Kidney tubule cell (primary cell): ENCODE measurements at regions not wholly inside any gene's neighbourhood (a gene's known extent, or its start where the extent isn't known, plus 50 kb on each side); places are given as distances from the start of the nearest gene placed in this dataset.
"Not testable (repeated sequence)": the region's sequence is repeated elsewhere in the genome, so short reads cannot be mapped to it uniquely, and the experiment has no call there.

Experiments used
- DNase-seq: peaks from one replicate; pipeline ENCODE4 v3.0.0-alpha.2; 2018; ENCODE audit warnings: low spot score

- no peak for DNase-seq
These were observed 207.7 kb upstream of the ATP6AP2 start for GRCh38 chrX:40373025-40373424.

DNA sequence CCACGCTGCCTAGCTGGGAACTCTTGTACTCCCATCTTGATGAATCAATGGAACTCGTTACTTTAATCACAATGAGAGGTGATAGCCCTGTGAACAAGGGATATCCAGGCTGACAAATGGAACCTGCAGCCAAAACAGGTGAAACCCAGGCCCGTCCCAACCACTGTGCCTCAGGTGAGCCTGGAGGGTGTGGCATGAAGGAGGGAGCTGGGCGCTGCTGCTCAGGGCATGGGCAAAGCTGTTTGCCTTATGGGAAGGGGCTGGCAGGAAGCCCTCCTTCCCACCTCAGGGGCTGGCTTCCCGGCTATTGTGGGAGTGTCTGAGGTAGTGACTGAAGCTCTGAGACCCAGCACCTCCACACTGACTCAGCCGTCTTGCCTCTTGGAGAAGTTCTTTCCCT is 209.4 kb upstream of the ATP6AP2 start:
- no peak for DNase-seq

DNA sequence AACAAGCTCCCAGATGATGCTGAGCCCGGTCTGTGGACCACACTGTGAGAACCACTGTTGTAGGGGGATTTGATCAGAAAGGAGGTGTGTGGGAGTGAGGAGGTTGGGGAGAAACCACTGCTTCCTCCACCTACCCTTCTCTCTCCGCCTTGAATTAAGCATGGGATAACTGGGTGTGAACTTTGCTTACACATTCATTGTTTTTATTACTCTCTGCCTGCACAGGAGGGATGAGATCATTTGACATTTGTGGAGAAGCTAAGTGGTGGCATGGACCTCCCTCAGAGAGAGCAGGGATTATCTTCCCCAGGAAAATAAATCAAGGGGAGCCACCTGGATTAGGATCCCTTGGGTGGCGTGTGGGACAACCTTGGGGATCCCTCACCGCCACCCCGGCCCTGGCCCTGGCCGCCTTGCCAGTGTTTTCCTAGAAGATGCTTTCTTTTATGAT is 212.1 kb upstream of the ATP6AP2 start:
- no peak for DNase-seq

DNA sequence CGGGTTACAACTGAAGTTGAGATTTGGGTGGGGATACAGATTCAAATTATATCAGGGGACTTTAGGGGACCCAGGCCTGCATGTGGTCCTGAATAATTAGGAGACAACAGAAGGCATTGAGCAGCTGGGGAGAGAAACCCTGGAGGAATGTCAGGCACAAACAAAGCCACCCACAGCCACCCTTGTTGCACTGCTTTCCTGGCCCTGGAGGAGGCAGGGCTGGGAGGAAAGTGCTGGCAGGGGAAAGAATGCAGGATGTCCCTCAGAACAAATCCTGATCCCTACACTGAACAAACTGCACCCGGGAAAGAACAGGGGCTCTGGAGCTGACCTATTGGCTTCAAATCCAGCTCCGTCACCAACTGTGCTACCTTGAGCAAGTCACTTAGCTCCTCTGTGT is 214.1 kb upstream of the ATP6AP2 start:
- DNase-seq: no peak

DNA sequence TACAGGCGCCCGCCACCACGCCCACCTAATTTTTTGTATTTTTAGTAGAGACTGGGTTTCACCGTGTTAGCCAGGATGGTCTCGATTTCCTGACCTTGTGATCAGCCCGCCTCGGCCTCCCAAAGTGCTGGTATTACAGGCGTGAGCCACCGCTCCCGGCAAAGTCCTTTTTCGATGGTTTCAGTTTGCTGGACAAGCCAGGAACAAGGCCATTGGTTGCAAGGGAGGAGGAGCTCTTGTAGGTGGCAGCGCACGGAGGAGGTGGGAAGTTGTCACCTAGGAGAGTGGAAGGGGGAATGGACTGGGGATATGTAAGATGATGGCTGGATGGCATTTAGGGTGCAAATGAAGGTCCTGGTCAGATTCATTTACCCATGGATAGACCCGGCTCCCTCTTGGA is 218.5 kb upstream of the ATP6AP2 start:
- DNase-seq: not testable (repeated sequence)

DNA sequence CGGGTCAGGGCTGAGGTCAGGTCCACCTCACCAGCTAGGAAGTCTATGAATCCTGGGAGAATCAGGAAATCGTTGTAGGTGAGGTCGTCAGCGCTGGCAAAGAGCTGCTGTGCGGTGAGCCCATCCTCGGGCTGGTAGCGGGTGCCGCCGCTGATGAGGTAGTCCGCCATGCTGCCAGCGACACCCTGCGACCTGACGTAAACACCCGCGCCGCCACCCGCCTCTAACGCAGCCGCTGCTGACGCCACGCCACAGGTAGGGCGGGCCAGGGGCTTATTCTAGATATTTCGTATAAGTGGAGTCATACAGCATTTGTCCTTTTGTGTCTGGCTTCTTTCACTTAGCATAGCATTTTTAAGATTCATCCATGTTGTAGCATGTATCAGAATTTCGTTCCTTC is 220.2 kb upstream of the ATP6AP2 start:
- DNase-seq: no peak

GRCh38 chrX:40359593-40359992 is 221.2 kb upstream of the ATP6AP2 start:
- no peak for DNase-seq

- DNase-seq: no peak
These were observed 221.8 kb upstream of the ATP6AP2 start for GRCh38 chrX:40358994-40359393.

GRCh38 chrX:40349251-40349650 is 231.5 kb upstream of the ATP6AP2 start:
- DNase-seq: no peak

- no peak for DNase-seq
These were observed 234.4 kb upstream of the ATP6AP2 start for GRCh38 chrX:40346379-40346778.

DNA sequence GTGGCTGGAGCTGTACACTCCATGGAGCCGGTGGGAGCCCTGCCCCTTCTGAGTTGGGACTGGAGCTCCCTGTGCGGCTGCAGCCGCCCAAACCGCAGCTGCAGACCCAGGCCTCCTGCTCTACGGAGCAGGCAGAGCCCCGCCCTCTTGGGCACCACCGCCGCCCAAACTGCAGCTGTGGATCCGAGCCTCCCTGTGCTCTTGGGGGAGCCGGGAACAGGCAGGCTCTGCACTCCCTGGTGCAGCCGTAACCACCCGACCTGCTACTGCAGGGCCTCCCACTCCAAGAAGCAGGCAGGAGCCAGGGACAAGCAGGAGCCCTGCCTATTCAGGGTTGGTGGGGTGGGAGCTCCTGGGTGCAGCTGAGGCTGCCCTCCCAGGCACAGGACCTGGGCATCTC is 237.5 kb upstream of the ATP6AP2 start:
- DNase-seq: no peak

- DNase-seq: no peak
These were observed 240.7 kb upstream of the ATP6AP2 start for GRCh38 chrX:40340116-40340515.

DNA sequence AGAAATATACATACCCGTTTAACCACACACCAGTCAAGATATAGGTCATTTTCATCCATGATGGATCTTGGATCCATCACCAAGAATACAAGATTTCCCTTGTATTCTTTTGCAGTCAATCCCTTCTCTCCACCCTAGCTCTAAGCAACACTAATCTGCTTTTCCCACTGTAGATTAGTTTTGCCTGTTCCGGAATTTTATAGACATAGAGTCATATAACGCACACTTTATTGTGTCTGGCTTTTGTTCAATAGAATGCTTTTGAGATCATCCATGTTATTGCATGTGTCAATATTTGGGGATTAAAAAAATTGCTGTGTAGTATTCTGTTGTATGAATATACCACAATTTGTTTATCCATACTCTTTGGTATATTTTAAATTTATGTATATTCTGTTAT is 235.6 kb upstream of the BCOR start:
- DNase-seq: no peak

DNA sequence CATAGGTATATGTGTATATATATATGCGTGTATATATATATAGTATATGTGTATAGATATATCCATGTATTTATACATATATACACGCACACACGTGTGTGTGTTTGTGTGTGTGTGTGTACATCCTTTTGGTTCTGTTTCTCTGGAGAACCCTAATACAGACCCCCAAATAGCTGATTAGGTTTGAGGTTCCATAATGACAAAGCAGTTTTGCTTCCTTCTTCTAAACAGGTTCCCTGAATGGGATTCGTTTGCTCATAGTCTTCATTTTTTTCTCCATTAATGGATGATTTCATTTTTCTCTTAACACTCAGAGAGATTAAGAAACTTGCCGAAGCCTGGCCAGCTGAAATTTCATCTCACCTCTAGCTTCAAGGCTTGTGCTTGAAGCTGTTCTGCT is 234.0 kb upstream of the BCOR start:
- DNase-seq: no peak

DNA sequence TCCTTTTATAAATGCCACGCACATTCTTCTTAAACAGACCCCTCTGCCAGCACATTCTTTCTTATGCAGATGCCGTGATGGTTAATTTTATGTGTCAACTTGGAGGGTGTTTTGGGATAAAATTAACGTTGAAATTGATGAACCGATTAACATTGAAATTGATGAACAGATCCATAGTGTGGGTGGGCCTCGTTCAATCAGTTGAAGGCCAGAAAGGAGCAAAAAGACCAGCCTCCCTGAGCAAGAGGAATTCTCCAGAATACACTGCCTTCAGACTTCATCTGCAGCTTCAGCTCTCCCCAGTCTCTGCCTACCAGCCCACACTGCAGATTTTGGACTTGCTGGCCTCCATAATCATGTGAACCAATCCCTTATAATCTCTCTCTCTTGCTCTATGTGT is 233.6 kb upstream of the BCOR start:
- no peak for DNase-seq

DNA sequence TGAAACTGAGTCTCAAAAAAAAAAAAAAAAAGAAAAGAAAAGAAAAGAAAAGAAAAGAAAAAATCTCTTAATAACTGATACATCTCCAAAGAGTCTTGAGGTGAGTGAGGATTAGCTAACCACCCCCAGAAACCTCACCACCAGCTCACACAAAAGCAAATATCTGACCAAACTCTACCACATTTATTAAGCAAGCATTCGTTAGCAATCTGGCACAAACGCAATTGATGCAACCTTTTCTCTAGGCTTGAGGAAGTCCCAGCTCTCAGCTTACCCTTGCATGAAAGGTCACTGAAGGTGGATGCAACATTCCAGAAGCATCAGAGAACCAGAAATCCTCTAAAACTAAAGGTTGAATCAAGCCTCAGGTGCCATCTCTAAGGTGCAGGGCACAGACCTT is 231.9 kb upstream of the BCOR start:
- DNase-seq: peak; percentile 52

- DNase-seq: no peak
These were observed 229.3 kb upstream of the BCOR start for GRCh38 chrX:40327085-40327484.

DNA sequence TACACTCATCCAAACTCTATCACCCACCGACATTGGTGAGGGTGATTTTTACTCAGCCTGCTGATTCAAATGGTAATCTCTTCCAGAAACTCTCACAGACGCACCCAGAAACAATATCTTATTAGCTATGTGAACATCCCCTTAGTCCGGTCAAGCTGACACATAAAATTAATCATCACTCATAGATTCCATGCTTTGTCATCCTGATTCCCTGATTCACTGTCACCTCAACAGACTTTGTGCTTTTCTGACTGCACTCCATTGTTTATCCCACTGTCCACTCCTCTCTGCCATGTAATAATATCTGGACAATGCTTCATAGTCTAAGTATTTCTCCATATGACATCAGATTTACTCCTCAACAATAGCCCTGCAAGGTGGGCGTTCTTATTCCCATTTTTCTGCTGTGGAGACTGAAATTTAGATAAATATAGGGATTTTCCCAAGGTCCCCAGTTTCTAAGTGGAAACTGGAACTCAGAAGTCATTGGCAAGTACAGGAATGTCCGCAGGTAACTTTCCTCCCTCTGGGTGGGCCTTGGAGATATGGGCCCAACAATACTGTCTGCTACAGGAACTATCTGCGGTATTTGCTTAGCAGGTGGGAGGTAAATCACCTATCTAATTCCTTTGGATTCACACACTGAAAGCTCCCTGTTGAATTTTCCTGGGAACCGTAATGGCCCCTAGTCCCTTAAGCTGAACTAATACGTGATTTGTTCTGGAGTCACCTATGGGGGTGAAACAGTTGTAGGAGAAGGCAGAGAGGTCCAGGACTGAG is 228.6 kb upstream of the BCOR start:
- DNase-seq: peak; percentile 86

DNA sequence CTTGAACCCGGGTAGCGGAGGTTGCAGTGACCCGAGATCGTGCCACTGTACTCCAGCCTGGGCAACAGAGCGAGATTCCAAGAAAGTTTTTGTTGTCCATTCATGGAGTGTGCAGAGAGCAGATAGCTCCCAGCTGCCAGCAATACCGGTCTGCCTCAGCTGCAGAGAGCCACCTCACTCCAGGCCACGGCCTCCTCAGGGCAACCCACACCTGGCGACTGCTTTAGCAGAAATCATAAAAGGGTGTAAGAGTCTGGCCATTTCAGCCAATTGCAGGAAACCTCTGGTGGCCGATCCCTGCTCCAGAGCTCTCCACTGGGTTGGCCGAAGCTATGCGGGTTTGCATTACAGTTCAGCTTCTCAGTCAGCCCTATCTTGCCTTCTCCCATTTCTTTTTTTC is 227.4 kb upstream of the BCOR start:
- DNase-seq: no peak

GRCh38 chrX:40323977-40324376 is 226.2 kb upstream of the BCOR start:
- DNase-seq: no peak

GRCh38 chrX:40320819-40321218 is 223.1 kb upstream of the BCOR start:
- DNase-seq: no peak

DNA sequence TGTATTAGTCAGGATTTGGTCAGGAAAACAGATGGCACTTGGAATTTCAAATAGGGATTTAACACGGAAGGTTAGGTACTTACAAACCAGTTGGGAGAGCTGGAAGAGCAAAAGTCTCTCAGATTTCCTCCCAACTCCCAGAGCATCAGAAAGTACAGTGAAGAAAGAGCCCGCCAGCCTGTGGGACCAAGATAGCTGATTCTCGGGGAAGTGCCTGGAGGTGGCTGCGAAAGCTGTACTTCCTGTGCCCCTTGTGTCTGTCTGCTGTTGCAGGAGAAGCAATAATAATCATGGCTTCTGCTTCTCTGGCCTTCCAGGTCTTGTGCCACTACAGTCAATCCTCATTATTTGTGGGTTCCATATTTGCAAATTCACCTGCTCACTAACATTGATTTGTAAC is 221.0 kb upstream of the BCOR start:
- DNase-seq: no peak

GRCh38 chrX:40318076-40318475 is 220.3 kb upstream of the BCOR start:
- DNase-seq: no peak

- DNase-seq: no peak
These were observed 218.7 kb upstream of the BCOR start for GRCh38 chrX:40316502-40316901.
